Activated naive CD4-positive, alpha-beta T cell treated with anti-CD3 and anti-CD28 coated beads, Interleukin-2, amount 50 U/mL, for 72 hours (primary cell): ENCODE measurements at regions not wholly inside any gene's neighbourhood (a gene's known extent, or its start where the extent isn't known, plus 50 kb on each side); places are given as distances from the start of the nearest gene placed in this dataset.
"Not testable (repeated sequence)": the region's sequence is repeated elsewhere in the genome, so short reads cannot be mapped to it uniquely, and the experiment has no call there.

ENCODE experiments used
- ATAC-seq, 2 donors: fragments of 150-1000 bp; cut with Tn5 transposase; 2 replicates each; pipeline ENCODE4 v1.10.0; 2021; ENCODE audit warnings: mild to moderate bottlenecking in 2 of 2, moderate library complexity in 2 of 2
- DNase-seq, 2 donors: peaks; one replicate each; pipeline ENCODE4 v3.0.0; 2021 to 2022; ENCODE audit warnings: low spot score in 2 of 2
- H3K27ac Mint-ChIP-seq, 2 donors: one replicate each; pipeline ENCODE4 v1.8.0; 2022; ENCODE audit warnings: mild to moderate bottlenecking in 2 of 2, mixed read lengths in 2 of 2
- H3K36me3 Mint-ChIP-seq, 2 donors: one replicate each; pipeline ENCODE4 v1.8.0; 2022; ENCODE audit warnings: mixed read lengths in 2 of 2
- H3K9me3 Mint-ChIP-seq, 2 donors: one replicate each; pipeline ENCODE4 v1.8.0; 2022; ENCODE audit warnings: mixed read lengths in 2 of 2

GRCh38 chr1:200496937-200497336, 87.1 kb upstream of the ZNF281 start:
- DNase-seq: no peak
- ATAC-seq: no peak
- Mint-ChIP-seq H3K36me3 (no peaks in the 10 kb centered on the region), H3K9me3 (no peaks in the 10 kb centered on the region), H3K27ac (no peak overlapping the region)

DNA sequence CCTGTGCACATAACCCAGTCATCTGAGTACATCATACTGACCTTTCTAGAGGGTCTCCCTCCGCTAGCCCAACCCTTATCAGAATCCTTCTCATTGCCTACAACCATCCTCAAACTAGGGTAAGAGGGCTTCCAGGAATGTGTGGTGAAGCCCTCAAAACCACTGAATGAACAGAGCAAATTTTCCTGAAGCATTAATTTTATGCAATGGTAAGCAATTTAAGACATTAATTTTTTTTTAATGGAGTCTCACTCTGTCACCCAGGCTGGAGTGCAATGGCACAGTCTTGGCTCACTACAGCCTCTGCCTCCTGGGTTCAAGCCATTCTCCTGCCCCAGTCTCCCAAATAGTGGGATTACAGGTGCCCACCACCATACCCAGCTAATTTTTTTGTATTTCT, 86.1 kb upstream of the ZNF281 start:
- Mint-ChIP-seq H3K36me3 (no peaks in the 10 kb centered on the region), H3K9me3 (no peaks in the 10 kb centered on the region), H3K27ac (no peak overlapping the region)
- DNase-seq (no peak), ATAC-seq (no peak)

DNA sequence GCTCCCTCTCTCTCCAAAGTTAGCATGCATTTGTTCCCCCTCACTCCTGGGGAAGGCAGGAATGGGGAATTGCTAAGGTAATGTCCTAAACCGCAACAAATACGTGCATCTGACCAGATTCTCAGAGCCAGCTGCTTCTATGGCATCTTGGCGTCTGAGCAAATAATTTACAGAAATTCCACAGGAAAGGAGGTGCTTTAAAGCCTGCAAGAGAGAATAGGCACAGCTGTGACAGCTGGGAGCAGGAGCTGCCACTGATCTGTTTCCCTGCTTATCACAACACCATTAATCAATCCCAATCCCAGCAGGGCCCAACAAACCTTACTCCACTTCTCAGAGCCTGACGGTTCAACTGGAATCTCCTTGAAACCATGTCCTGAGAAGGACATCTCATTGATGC, 83.5 kb upstream of the ZNF281 start:
- DNase-seq (no peak), ATAC-seq (no peak)
- H3K36me3 Mint-ChIP-seq: no peaks in the 10 kb centered on the region
- H3K27ac Mint-ChIP-seq: no peak overlapping the region
- no peaks in the 10 kb centered on the region for H3K9me3 Mint-ChIP-seq

GRCh38 chr1:200491103-200491502, 81.3 kb upstream of the ZNF281 start:
- no peaks in the 10 kb centered on the region for H3K36me3 Mint-ChIP-seq
- H3K9me3 Mint-ChIP-seq: no peaks in the 10 kb centered on the region
- no peak overlapping the region for H3K27ac Mint-ChIP-seq
- DNase-seq: no peak
- ATAC-seq: no peak

DNA sequence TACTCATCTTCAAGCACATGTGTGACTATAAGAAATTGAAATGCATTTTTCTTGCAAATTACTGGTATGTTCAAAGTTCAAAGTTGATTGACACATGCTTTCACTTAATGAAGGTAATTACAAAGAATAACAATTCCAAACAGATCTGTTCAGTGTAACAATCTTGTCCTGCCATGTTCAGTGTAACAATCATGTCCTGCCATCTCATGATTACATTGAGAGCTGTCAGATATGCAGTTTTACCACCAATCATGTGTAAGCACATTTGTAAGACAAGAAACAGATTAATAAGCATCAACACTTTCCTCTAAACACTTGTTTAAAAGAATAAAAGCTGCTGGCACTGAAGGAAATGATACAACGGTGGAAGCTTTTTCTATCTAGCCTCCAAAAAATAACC, 80.3 kb upstream of the ZNF281 start:
- DNase-seq (no peak), ATAC-seq (no peak)
- Mint-ChIP-seq H3K36me3 (no peaks in the 10 kb centered on the region), H3K9me3 (no peaks in the 10 kb centered on the region), H3K27ac (no peak overlapping the region)

DNA sequence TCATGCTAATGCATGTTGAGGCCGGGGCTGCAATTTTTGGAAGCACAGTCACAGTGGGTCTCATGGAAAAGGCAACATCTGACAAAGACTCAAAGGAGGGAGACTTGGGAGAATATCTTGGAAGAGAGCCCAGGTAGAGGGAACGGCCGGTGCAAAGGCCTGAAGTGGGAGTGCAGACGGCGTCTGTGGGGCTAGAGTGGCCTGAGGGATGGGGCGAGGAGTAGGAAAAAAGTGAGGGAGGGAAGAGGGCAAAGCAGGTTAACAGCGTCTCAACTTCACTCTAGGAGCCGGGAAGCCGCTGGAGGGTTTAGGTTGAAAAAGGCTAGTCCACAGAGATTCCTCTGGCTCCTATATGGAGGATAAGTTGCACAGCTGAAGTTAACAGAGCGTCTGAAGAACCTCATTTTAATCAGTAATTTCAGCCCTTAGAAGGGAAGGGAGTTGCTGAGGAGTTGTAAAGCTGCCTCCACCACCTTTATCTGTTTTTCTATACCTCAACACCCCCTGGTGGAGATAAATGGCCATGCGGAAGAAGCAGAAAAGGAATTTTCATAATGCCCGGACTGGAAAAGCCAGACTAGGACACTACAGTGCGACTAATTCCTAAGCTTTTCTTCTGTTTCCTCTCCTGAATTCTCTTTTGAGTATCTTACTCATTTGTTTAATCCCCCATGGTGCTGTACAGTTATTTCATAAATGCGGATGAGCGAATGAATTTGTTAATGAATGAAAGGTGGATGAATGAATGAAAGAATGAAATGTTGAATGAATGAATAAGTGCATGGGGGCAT, 78.7 kb upstream of the ZNF281 start:
- H3K9me3 Mint-ChIP-seq: no peaks in the 10 kb centered on the region
- H3K27ac Mint-ChIP-seq: no peak overlapping the region
- DNase-seq (peak in 1 of 2 donors; percentile 45), ATAC-seq (peak; percentile 51 to 76)
- no peaks in the 10 kb centered on the region for H3K36me3 Mint-ChIP-seq

DNA sequence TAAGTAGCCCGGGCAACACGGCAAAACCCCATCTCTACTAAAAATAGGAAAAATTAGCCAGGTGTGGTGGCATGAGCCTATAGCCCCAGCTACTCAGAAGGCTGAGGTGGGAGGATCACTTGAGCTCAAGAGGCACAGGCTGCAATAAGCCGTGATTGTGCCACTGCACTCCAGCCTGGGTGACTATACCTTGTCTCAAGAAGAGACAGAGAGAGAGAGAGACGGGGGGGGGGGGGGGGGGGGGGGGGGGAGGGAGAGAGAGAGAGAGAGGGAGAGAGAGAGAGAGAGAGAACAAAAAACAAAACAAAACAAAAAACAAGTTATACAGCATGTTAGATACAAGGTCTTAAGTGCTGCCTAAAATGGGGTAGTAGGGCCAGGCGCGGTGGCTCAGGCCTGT, 77.8 kb upstream of the ZNF281 start:
- Mint-ChIP-seq H3K27ac (no peak overlapping the region), H3K9me3 (no peaks in the 10 kb centered on the region), H3K36me3 (no peaks in the 10 kb centered on the region)
- DNase-seq (no peak), ATAC-seq (no peak)

DNA sequence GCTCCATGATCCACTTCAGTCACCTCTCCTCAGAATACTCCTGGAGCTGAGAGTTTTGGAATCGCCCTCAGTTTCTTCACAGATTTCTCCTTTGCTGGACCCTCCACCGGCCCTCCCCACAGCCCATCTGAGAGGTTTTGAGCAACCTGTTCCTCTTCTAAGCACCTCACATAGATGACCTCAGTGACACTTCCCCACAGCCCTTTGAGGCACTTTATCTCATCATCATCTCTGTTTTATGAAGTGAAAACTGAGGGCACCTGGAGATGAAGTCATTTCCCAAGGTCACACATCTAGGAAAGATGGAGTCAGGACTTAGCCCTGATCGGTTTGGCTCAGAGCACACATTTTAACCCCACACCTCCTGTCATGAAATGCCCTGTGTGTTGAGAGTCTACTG, 76.8 kb upstream of the ZNF281 start:
- DNase-seq: no peak
- Mint-ChIP-seq H3K27ac (peak overlapping the region in 1 of 2 donors; percentile 20), H3K9me3 (no peaks in the 10 kb centered on the region), H3K36me3 (no peaks in the 10 kb centered on the region)
- peak in 1 of 2 donors; percentile 3 for ATAC-seq

- DNase-seq, H3K36me3 Mint-ChIP-seq, H3K9me3 Mint-ChIP-seq, H3K27ac Mint-ChIP-seq, ATAC-seq: not testable (repeated sequence)
Observed at GRCh38 chr1:200484438-200484946, 74.7 kb upstream of the ZNF281 start.

DNA sequence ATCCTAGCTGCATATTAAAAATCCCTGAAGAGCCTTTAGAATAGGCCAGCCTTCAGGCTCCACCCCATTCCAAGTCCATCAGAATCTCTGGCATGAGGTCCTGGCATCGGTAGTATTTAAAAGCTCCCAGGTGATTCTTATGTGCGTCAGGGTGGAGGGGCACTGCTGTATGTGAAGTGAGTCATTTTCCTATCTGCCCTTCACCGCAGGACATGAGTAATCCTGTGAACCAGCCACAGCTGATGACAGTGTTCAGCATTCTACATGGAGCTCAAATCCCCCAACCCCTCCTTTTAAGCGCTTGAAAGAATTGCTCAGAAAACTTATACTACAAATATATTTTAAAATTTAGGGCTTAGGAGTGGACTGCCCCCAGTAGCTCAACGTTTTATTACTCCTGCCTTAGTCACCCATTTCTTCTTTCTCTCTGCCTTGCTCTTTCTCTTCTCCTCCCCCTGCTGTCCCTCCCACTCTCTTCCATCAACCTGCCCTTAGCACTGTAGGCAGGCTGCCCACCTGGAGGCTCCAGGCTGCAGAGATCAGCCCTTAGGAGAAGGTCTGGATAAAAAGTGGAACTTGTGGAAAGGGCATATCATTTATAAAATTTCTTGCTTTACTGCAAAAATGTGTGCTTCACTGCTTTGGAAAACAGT, 73.8 kb upstream of the ZNF281 start:
- no peaks in the 10 kb centered on the region for H3K9me3 Mint-ChIP-seq
- ATAC-seq (peak; percentile 100), DNase-seq (peak; percentile 66 to 73)
- H3K27ac Mint-ChIP-seq: peak overlapping the region; percentile 69 to 83
- H3K36me3 Mint-ChIP-seq: no peaks in the 10 kb centered on the region

DNA sequence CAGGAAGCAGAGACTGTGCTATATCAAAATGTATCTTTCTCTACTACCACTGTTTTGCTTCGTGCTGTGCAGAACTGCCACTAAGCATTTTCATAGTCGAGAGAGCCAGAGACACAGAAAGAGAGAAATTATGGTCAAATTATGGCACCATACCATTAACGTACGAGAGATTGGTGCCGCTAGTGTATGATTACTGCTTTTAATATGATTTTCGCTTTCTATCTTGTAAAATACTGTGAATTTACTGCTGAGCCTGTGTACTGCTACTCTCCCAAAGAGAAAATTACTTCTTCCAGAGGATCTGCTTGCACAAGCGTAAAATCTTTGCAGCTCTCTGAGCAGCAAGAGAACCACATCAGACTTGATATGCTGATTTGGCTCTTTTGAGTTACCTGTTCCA, 71.1 kb upstream of the ZNF281 start:
- no peaks in the 10 kb centered on the region for H3K36me3 Mint-ChIP-seq
- no peak overlapping the region for H3K27ac Mint-ChIP-seq
- H3K9me3 Mint-ChIP-seq: no peaks in the 10 kb centered on the region
- DNase-seq: no peak
- ATAC-seq: no peak

DNA sequence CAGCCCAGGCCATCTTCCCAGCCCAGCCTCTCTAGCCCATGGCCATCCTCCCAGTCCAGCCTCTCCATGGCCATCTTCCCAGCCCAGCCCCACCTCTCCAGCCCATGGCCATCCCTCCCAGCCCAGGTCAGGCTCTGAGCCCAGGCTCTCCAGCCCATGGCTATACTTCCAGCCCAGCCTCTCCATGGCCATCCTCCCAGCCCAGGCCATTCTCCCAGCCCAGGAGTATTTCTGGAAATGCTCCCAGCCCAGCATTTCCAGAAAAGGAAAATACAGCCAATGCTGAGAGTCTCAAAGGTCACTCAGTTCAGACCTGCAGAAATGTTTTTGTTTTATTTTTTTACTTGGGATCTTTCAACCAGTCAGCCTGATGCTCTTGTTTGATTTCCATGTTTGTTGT, 70.0 kb upstream of the ZNF281 start:
- Mint-ChIP-seq H3K9me3 (no peaks in the 10 kb centered on the region), H3K27ac (no peak overlapping the region), H3K36me3 (no peaks in the 10 kb centered on the region)
- no peak for DNase-seq
- ATAC-seq: no peak

GRCh38 chr1:200478945-200479558, 69.2 kb upstream of the ZNF281 start:
- Mint-ChIP-seq H3K36me3 (no peaks in the 10 kb centered on the region), H3K27ac (no peak overlapping the region), H3K9me3 (no peaks in the 10 kb centered on the region)
- DNase-seq: no peak
- ATAC-seq: no peak

DNA sequence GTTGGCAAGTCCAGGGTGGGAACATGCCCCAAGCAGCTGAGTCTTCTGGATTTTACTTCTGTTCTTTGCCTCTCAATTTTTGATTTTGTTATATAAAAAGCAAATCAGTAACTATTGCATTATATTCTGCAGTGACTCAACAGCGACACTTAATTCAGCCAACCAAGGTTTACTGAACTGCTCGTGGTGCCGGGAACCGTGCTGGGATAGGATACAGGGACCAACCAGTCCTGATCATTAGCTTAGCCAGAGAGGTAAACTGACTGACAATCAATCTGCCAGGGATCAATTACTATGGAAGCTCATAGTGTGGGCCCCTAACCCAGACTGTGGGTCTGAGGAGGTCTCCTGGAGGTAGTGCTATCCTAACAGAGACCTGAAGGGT, 68.4 kb upstream of the ZNF281 start:
- ATAC-seq (no peak), DNase-seq (no peak)
- no peak overlapping the region for H3K27ac Mint-ChIP-seq
- no peaks in the 10 kb centered on the region for H3K36me3 Mint-ChIP-seq
- H3K9me3 Mint-ChIP-seq: no peaks in the 10 kb centered on the region

GRCh38 chr1:200474633-200475032, 64.8 kb upstream of the ZNF281 start:
- H3K27ac Mint-ChIP-seq: no peak overlapping the region
- H3K9me3 Mint-ChIP-seq: no peaks in the 10 kb centered on the region
- no peaks in the 10 kb centered on the region for H3K36me3 Mint-ChIP-seq
- ATAC-seq: no peak
- no peak for DNase-seq

- ATAC-seq (peak; percentile 87), DNase-seq (no peak)
- Mint-ChIP-seq H3K9me3 (no peaks in the 10 kb centered on the region), H3K27ac (peak overlapping the region in 1 of 2 donors; percentile 93), H3K36me3 (no peaks in the 10 kb centered on the region)
Observed at GRCh38 chr1:200473698-200474371, 64.0 kb upstream of the ZNF281 start.

GRCh38 chr1:200471739-200472138, 61.9 kb upstream of the ZNF281 start:
- peak; percentile 19 to 62 for ATAC-seq
- no peak for DNase-seq
- H3K27ac Mint-ChIP-seq: no peak overlapping the region
- no peaks in the 10 kb centered on the region for H3K36me3 Mint-ChIP-seq
- H3K9me3 Mint-ChIP-seq: no peaks in the 10 kb centered on the region
